ENCODE measurements at regions not wholly inside any gene's neighbourhood (a gene's known extent, or its start where the extent isn't known, plus 50 kb on each side); places are given as distances from the start of the nearest gene placed in this dataset.

GRCh38 chr1:117698398-117699160 lies 92.7 kb downstream of the TENT5C start:
- H3K4me1 ChIP-seq (ENCODE audit: control insufficient read depth in 1 of 2, insufficient read depth in 2 of 2, low read length in 2 of 2), result peaks cover 0 to 14% of the 10 kb centered on the region in 2 donors
- intact Hi-C loops (cut with DNase I), result loop anchor here (5.0 kb wide), 1 partner anchor 91 kb away; the partner anchor contains the start of gene TENT5C (in 2 of the 2)
- 42 to 43% methylated on average over 5 of the region's 5 CpGs for WGBS, 2 donors
- no peak overlapping the region for H3K27ac ChIP-seq (ENCODE audit: low read depth in 1 of 2, low read length in 2 of 2)
- no peaks in the 10 kb centered on the region for H3K9me3 ChIP-seq (ENCODE audit: control insufficient read depth, low read length)
- DNase-seq (peak in 1 of 2 donors; percentile 65), ATAC-seq (ENCODE audit: low FRiP score) (no peak)
- no peaks in the 10 kb centered on the region for H3K27me3 ChIP-seq (ENCODE audit: control insufficient read depth in 1 of 2, insufficient read depth in 2 of 2, low read length in 1 of 2)
- no peak overlapping the region for H3K4me3 ChIP-seq (ENCODE audit: low read length in 2 of 2)
- H3K36me3 ChIP-seq (ENCODE audit: control insufficient read depth in 1 of 2, insufficient read depth in 2 of 2, low read length in 1 of 2), result no peaks in the 10 kb centered on the region

- no peak for ATAC-seq (ENCODE audit: low FRiP score)
- no peak for DNase-seq
- Histone ChIP-seq H3K4me1 (ENCODE audit: control insufficient read depth in 1 of 2, insufficient read depth in 2 of 2, low read length in 2 of 2) (peaks cover 0 to 14% of the 10 kb centered on the region in 2 donors), H3K36me3 (ENCODE audit: control insufficient read depth in 1 of 2, insufficient read depth in 2 of 2, low read length in 1 of 2) (no peaks in the 10 kb centered on the region), H3K27me3 (ENCODE audit: control insufficient read depth in 1 of 2, insufficient read depth in 2 of 2, low read length in 1 of 2) (no peaks in the 10 kb centered on the region), H3K4me3 (ENCODE audit: low read length in 2 of 2) (no peak overlapping the region), H3K27ac (ENCODE audit: low read depth in 1 of 2, low read length in 2 of 2) (no peak overlapping the region), H3K9me3 (ENCODE audit: control insufficient read depth, low read length) (no peaks in the 10 kb centered on the region)
- intact Hi-C loops (cut with DNase I), result loop anchor here (5.0 kb wide), 1 partner anchor 93 kb away; the partner anchor contains the start of gene TENT5C (in 2 of the 2)
Measured at GRCh38 chr1:117699953-117700352, 94.1 kb downstream of the TENT5C start.

GRCh38 chr1:117702654-117703053 lies 96.8 kb downstream of the TENT5C start:
- no peaks in the 10 kb centered on the region for H3K9me3 ChIP-seq (ENCODE audit: control insufficient read depth, low read length)
- H3K4me3 ChIP-seq (ENCODE audit: low read length in 2 of 2), result no peak overlapping the region
- intact Hi-C loops (cut with DNase I), result no loop called here
- WGBS, 2 donors, result 90 to 97% methylated on average over 3 of the region's 3 CpGs
- ATAC-seq (ENCODE audit: low FRiP score), result no peak
- DNase-seq, result no peak
- no peaks in the 10 kb centered on the region for H3K27me3 ChIP-seq (ENCODE audit: control insufficient read depth in 1 of 2, insufficient read depth in 2 of 2, low read length in 1 of 2)
- peaks cover 0 to 2% of the 10 kb centered on the region in 2 donors for H3K4me1 ChIP-seq (ENCODE audit: control insufficient read depth in 1 of 2, insufficient read depth in 2 of 2, low read length in 2 of 2)
- no peak overlapping the region for H3K27ac ChIP-seq (ENCODE audit: low read depth in 1 of 2, low read length in 2 of 2)
- H3K36me3 ChIP-seq (ENCODE audit: control insufficient read depth in 1 of 2, insufficient read depth in 2 of 2, low read length in 1 of 2), result no peaks in the 10 kb centered on the region

- Histone ChIP-seq H3K4me1 (ENCODE audit: control insufficient read depth in 1 of 2, insufficient read depth in 2 of 2, low read length in 2 of 2) (peaks cover 0 to 4% of the 10 kb centered on the region in 2 donors), H3K27ac (ENCODE audit: low read depth in 1 of 2, low read length in 2 of 2) (no peak overlapping the region), H3K27me3 (ENCODE audit: control insufficient read depth in 1 of 2, insufficient read depth in 2 of 2, low read length in 1 of 2) (no peaks in the 10 kb centered on the region), H3K9me3 (ENCODE audit: control insufficient read depth, low read length) (no peaks in the 10 kb centered on the region), H3K4me3 (ENCODE audit: low read length in 2 of 2) (no peak overlapping the region), H3K36me3 (ENCODE audit: control insufficient read depth in 1 of 2, insufficient read depth in 2 of 2, low read length in 1 of 2) (no peaks in the 10 kb centered on the region)
- intact Hi-C loops (cut with DNase I), result no loop called here
- ATAC-seq (ENCODE audit: low FRiP score), result no peak
- DNase-seq, result no peak
Measured at GRCh38 chr1:117707371-117707770, 101.5 kb downstream of the TENT5C start.

- no peaks in the 10 kb centered on the region for H3K36me3 ChIP-seq (ENCODE audit: control insufficient read depth in 1 of 2, insufficient read depth in 2 of 2, low read length in 1 of 2)
- H3K4me1 ChIP-seq (ENCODE audit: control insufficient read depth in 1 of 2, insufficient read depth in 2 of 2, low read length in 2 of 2), result peaks cover 0 to 4% of the 10 kb centered on the region in 2 donors
- peak; percentile 69 for ATAC-seq (ENCODE audit: low FRiP score)
- intact Hi-C loops (cut with DNase I), result no loop called here
- H3K27me3 ChIP-seq (ENCODE audit: control insufficient read depth in 1 of 2, insufficient read depth in 2 of 2, low read length in 1 of 2), result no peaks in the 10 kb centered on the region
- DNase-seq, result no peak
- no peaks in the 10 kb centered on the region for H3K9me3 ChIP-seq (ENCODE audit: control insufficient read depth, low read length)
- WGBS, 2 donors, result 64 to 73% methylated on average over 15 of the region's 15 CpGs
- H3K4me3 ChIP-seq (ENCODE audit: low read length in 2 of 2), result no peak overlapping the region
- H3K27ac ChIP-seq (ENCODE audit: low read depth in 1 of 2, low read length in 2 of 2), result no peak overlapping the region
Measured at GRCh38 chr1:117708323-117709248, 102.7 kb downstream of the TENT5C start.

DNA sequence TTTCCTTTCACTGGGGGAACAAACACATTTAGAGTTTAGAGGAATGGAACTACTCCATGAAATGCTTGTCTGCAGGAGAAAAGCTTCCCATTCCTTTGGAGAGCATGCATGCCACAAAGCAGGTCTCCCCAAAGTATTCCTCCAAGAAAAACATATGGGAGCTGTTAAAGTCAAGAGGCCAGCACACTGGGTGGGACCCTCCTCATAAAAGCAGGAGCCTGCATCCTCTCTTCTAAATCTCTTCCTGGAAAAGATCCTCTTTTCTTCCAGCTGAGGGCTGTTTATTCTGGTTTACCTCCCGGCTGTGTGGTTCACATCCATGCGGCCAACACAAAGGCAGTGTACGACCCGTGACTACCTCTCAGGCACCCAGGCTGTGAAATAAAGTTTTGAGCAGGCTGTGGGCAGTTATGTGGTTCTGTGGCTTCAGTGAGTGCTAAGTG lies 103.4 kb downstream of the TENT5C start:
- WGBS, 2 donors, result 8 to 12% methylated on average over 4 of the region's 4 CpGs
- intact Hi-C loops (cut with DNase I), result no loop called here
- ATAC-seq (ENCODE audit: low FRiP score), result no peak

GRCh38 chr1:117710710-117711109 lies 104.9 kb downstream of the TENT5C start:
- WGBS, 2 donors, result 91 to 95% methylated on average over 7 to 8 of the region's 8 CpGs
- intact Hi-C loops (cut with DNase I), result no loop called here
- DNase-seq (no peak), ATAC-seq (ENCODE audit: low FRiP score) (no peak)
- Histone ChIP-seq H3K4me1 (ENCODE audit: control insufficient read depth in 1 of 2, insufficient read depth in 2 of 2, low read length in 2 of 2) (peaks cover 0 to 4% of the 10 kb centered on the region in 2 donors), H3K27ac (ENCODE audit: low read depth in 1 of 2, low read length in 2 of 2) (no peak overlapping the region), H3K4me3 (ENCODE audit: low read length in 2 of 2) (no peak overlapping the region), H3K36me3 (ENCODE audit: control insufficient read depth in 1 of 2, insufficient read depth in 2 of 2, low read length in 1 of 2) (no peaks in the 10 kb centered on the region), H3K9me3 (ENCODE audit: control insufficient read depth, low read length) (no peaks in the 10 kb centered on the region), H3K27me3 (ENCODE audit: control insufficient read depth in 1 of 2, insufficient read depth in 2 of 2, low read length in 1 of 2) (no peaks in the 10 kb centered on the region)

More for the DNA sequence above, 103.4 kb downstream of the TENT5C start:
- Histone ChIP-seq H3K27ac (ENCODE audit: low read depth in 1 of 2, low read length in 2 of 2) (peak overlapping the region in 1 of 2 donors; percentile 29), H3K36me3 (ENCODE audit: control insufficient read depth in 1 of 2, insufficient read depth in 2 of 2, low read length in 1 of 2) (no peaks in the 10 kb centered on the region), H3K4me1 (ENCODE audit: control insufficient read depth in 1 of 2, insufficient read depth in 2 of 2, low read length in 2 of 2) (peaks cover 0 to 4% of the 10 kb centered on the region in 2 donors), H3K4me3 (ENCODE audit: low read length in 2 of 2) (no peak overlapping the region), H3K9me3 (ENCODE audit: control insufficient read depth, low read length) (no peaks in the 10 kb centered on the region), H3K27me3 (ENCODE audit: control insufficient read depth in 1 of 2, insufficient read depth in 2 of 2, low read length in 1 of 2) (no peaks in the 10 kb centered on the region)
- no peak for DNase-seq

- no peaks in the 10 kb centered on the region for H3K27me3 ChIP-seq (ENCODE audit: control insufficient read depth in 1 of 2, insufficient read depth in 2 of 2, low read length in 1 of 2)
- DNase-seq (no peak), ATAC-seq (ENCODE audit: low FRiP score) (no peak)
- H3K36me3 ChIP-seq (ENCODE audit: control insufficient read depth in 1 of 2, insufficient read depth in 2 of 2, low read length in 1 of 2), result no peaks in the 10 kb centered on the region
- H3K9me3 ChIP-seq (ENCODE audit: control insufficient read depth, low read length), result no peaks in the 10 kb centered on the region
- intact Hi-C loops (cut with DNase I), result no loop called here
- WGBS, 2 donors, result 79 to 87% methylated on average over 2 of the region's 2 CpGs
- no peak overlapping the region for H3K27ac ChIP-seq (ENCODE audit: low read depth in 1 of 2, low read length in 2 of 2)
- H3K4me1 ChIP-seq (ENCODE audit: control insufficient read depth in 1 of 2, insufficient read depth in 2 of 2, low read length in 2 of 2), result peaks cover 0 to 4% of the 10 kb centered on the region in 2 donors
- H3K4me3 ChIP-seq (ENCODE audit: low read length in 2 of 2), result no peak overlapping the region
Measured at GRCh38 chr1:117712621-117713020, 106.8 kb downstream of the TENT5C start.

Measured in aorta (tissue), 5 donors.